CD14-positive monocyte (primary cell): ENCODE measurements at regions not wholly inside any gene's neighbourhood (a gene's known extent, or its start where the extent isn't known, plus 50 kb on each side); places are given as distances from the start of the nearest gene placed in this dataset.

Experiments used
- DNase-seq, 3 donors: peaks; one replicate each; pipeline ENCODE4 v3.0.0-alpha.2; 2011 to 2022
- H2AFZ ChIP-seq: 2 replicates; pipeline ENCODE4 v1.6.0; 2012; ENCODE audit warnings: mild to moderate bottlenecking, low read depth, low read length, inconsistent platforms; ENCODE audit not compliant: insufficient read depth, poor library complexity, severe bottlenecking
- H3K27ac ChIP-seq, 2 donors: 1 replicate in 1 of 2; 2 replicates in 1 of 2; pipeline ENCODE4 v1.5.1; 2012 to 2013; ENCODE audit warnings: low read length in 2 of 2, control low read depth in 1 of 2, inconsistent platforms in 1 of 2, low read depth in 1 of 2, mild to moderate bottlenecking in 1 of 2
- H3K27me3 ChIP-seq, 2 donors: one replicate each; pipeline versions ENCODE4 v1.6.0 to v1.6.1; 2011 to 2013; ENCODE audit warnings: low read length in 2 of 2; ENCODE audit not compliant: control insufficient read depth in 2 of 2, insufficient read depth in 2 of 2
- H3K36me3 ChIP-seq, 2 donors: replicated peaks in 1 of 2; 1 replicate in 1 of 2; 2 replicates in 1 of 2; pipeline versions ENCODE4 v1.5.1 to v1.6.1; 2012 to 2013; ENCODE audit warnings: low read length in 2 of 2, control low read depth in 1 of 2, inconsistent platforms in 1 of 2, mild to moderate bottlenecking in 1 of 2; ENCODE audit not compliant: insufficient read depth in 2 of 2, control insufficient read depth in 1 of 2
- H3K4me1 ChIP-seq, 2 donors: 1 replicate in 1 of 2; 2 replicates in 1 of 2; pipeline versions ENCODE4 v1.5.1 to v1.6.1; 2012 to 2013; ENCODE audit warnings: low read length in 2 of 2, control low read depth in 1 of 2, inconsistent platforms in 1 of 2, mild to moderate bottlenecking in 1 of 2, moderate library complexity in 1 of 2; ENCODE audit not compliant: insufficient read depth in 2 of 2, control insufficient read depth in 1 of 2
- H3K4me2 ChIP-seq: replicated peaks from 2 replicates; pipeline ENCODE3; 2012; ENCODE audit warnings: low read length, moderate library complexity, mild to moderate bottlenecking; ENCODE audit not compliant: poor library complexity, severe bottlenecking; ENCODE audit errors: extremely low read depth
- H3K4me3 ChIP-seq, 3 experiments: fragments of 200-600 bp in 1 of 3; sonication (generic) in 1 of 3; replicated peaks in 1 of 3; 1 replicate in 2 of 3; 2 replicates in 1 of 3; pipeline ENCODE4 v1.5.1; 2011 to 2013; ENCODE audit warnings: low read length in 3 of 3, mild to moderate bottlenecking in 3 of 3, control low read depth in 2 of 3, low read depth in 2 of 3, inconsistent platforms in 1 of 3, moderate library complexity in 1 of 3
- H3K79me2 ChIP-seq: 2 replicates; pipeline ENCODE4 v1.6.0; 2012; ENCODE audit warnings: mild to moderate bottlenecking, control low read depth, inconsistent platforms, low read length, moderate library complexity; ENCODE audit not compliant: insufficient read depth
- H3K9ac ChIP-seq: 2 replicates; pipeline ENCODE4 v1.6.0; 2017; ENCODE audit warnings: low read length, mild to moderate bottlenecking; ENCODE audit not compliant: insufficient read depth, poor library complexity, severe bottlenecking
- H3K9me3 ChIP-seq, 2 donors: replicated peaks in 1 of 2; 1 replicate in 1 of 2; 2 replicates in 1 of 2; pipeline versions ENCODE4 v1.5.1 to v1.6.1; 2012 to 2013; ENCODE audit warnings: low read length in 2 of 2, control low read depth in 1 of 2; ENCODE audit not compliant: control insufficient read depth in 1 of 2, insufficient read depth in 1 of 2
- H4K20me1 ChIP-seq: 2 replicates; pipeline ENCODE4 v1.6.0; 2012; ENCODE audit warnings: mild to moderate bottlenecking, low read length, control low read depth, moderate library complexity; ENCODE audit not compliant: insufficient read depth
- H3K27ac Mint-ChIP-seq, 7 donors: one replicate each; pipeline ENCODE4 v1.8.0; 2020; ENCODE audit warnings: mild to moderate bottlenecking in 7 of 7, mixed read lengths in 7 of 7, moderate library complexity in 6 of 7, inconsistent platforms in 2 of 7
- H3K27me3 Mint-ChIP-seq, 3 donors: one replicate each; pipeline ENCODE4 v1.8.0; 2021 to 2022; ENCODE audit warnings: low read depth in 3 of 3, mild to moderate bottlenecking in 3 of 3, mixed read lengths in 3 of 3, moderate library complexity in 3 of 3, inconsistent platforms in 1 of 3
- H3K36me3 Mint-ChIP-seq, 2 donors: one replicate each; pipeline ENCODE4 v1.8.0; 2020; ENCODE audit warnings: mixed read lengths in 2 of 2, inconsistent platforms in 1 of 2, mild to moderate bottlenecking in 1 of 2
- H3K4me1 Mint-ChIP-seq: one replicate; pipeline ENCODE4 v1.8.0; 2020; ENCODE audit warnings: mild to moderate bottlenecking, mixed read lengths
- H3K4me3 Mint-ChIP-seq, 2 donors: one replicate each; pipeline ENCODE4 v1.8.0; 2020; ENCODE audit warnings: mild to moderate bottlenecking in 2 of 2, mixed read lengths in 2 of 2, moderate library complexity in 1 of 2
- H3K9me3 Mint-ChIP-seq, 7 donors: one replicate each; pipeline ENCODE4 v1.8.0; 2020 to 2022; ENCODE audit warnings: mixed read lengths in 7 of 7, mild to moderate bottlenecking in 6 of 7, moderate library complexity in 6 of 7, inconsistent platforms in 2 of 7
- WGBS: methylation state at CpG from one replicate; pipeline ENCODE4 v1.1.5; 2013; ENCODE audit warnings: missing lambda C conversion rate; ENCODE audit not compliant: insufficient coverage; 5-methylcytosine and 5-hydroxymethylcytosine counted together
- intact Hi-C, 2 donors: fragments of 100-400 bp; cut with micrococcal nuclease; formaldehyde crosslinking; loops; one replicate each; pipeline versions ENCODE4 v1.15.0 to v1.15.1; 2023
- TF ChIP-seq, protein P1 (sequence below): fragments of 200-600 bp; IDR thresholded peaks from one replicate; pipeline ENCODE4 v1.8.0; 2022; ENCODE audit warnings: antibody characterized with exemption, mild to moderate bottlenecking

- Mint-ChIP-seq H3K27ac (peak overlapping the region in 6 of 7 donors; percentile 45 to 88 (median 79)), H3K36me3 (no peaks in the 10 kb centered on the region), H3K27me3 (peaks cover 2 to 11% (median 8%) of the 10 kb centered on the region in 3 donors), H3K9me3 (peaks cover 15 to 23% (median 21%) of the 10 kb centered on the region in 7 donors), H3K4me3 (no peak overlapping the region), H3K4me1 (peaks cover 19% of the 10 kb centered on the region)
- H3K79me2 ChIP-seq: no peaks in the 10 kb centered on the region
- intact Hi-C loops: loop anchor here in 1 of 2 donors (5.0 kb wide), 1 partner anchor 34 kb away; no protein-coding TSS in a partner anchor
- H4K20me1 ChIP-seq: no peaks in the 10 kb centered on the region
- no peak overlapping the region for H3K4me3 ChIP-seq
- H3K36me3 ChIP-seq: no peaks in the 10 kb centered on the region
- H2AFZ ChIP-seq: no peak overlapping the region
- H3K9me3 ChIP-seq: peaks cover 17% of the 10 kb centered on the region in 2 donors
- WGBS: 80% methylated on average over 1 of the region's 5 CpGs
- no peaks in the 10 kb centered on the region for H3K27me3 ChIP-seq
- TF ChIP-seq, protein P1, sequence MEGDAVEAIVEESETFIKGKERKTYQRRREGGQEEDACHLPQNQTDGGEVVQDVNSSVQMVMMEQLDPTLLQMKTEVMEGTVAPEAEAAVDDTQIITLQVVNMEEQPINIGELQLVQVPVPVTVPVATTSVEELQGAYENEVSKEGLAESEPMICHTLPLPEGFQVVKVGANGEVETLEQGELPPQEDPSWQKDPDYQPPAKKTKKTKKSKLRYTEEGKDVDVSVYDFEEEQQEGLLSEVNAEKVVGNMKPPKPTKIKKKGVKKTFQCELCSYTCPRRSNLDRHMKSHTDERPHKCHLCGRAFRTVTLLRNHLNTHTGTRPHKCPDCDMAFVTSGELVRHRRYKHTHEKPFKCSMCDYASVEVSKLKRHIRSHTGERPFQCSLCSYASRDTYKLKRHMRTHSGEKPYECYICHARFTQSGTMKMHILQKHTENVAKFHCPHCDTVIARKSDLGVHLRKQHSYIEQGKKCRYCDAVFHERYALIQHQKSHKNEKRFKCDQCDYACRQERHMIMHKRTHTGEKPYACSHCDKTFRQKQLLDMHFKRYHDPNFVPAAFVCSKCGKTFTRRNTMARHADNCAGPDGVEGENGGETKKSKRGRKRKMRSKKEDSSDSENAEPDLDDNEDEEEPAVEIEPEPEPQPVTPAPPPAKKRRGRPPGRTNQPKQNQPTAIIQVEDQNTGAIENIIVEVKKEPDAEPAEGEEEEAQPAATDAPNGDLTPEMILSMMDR: no peak
- peaks cover 12 to 17% of the 10 kb centered on the region in 2 donors for H3K4me1 ChIP-seq
- peak overlapping the region; percentile 6 for H3K9ac ChIP-seq
- DNase-seq: no peak
- no peak overlapping the region for H3K4me2 ChIP-seq
- H3K27ac ChIP-seq: peak overlapping the region in 1 of 2 donors; percentile 61
Measured at GRCh38 chr2:241985986-241986329, 116.4 kb downstream of the RTP5 start.

DNA sequence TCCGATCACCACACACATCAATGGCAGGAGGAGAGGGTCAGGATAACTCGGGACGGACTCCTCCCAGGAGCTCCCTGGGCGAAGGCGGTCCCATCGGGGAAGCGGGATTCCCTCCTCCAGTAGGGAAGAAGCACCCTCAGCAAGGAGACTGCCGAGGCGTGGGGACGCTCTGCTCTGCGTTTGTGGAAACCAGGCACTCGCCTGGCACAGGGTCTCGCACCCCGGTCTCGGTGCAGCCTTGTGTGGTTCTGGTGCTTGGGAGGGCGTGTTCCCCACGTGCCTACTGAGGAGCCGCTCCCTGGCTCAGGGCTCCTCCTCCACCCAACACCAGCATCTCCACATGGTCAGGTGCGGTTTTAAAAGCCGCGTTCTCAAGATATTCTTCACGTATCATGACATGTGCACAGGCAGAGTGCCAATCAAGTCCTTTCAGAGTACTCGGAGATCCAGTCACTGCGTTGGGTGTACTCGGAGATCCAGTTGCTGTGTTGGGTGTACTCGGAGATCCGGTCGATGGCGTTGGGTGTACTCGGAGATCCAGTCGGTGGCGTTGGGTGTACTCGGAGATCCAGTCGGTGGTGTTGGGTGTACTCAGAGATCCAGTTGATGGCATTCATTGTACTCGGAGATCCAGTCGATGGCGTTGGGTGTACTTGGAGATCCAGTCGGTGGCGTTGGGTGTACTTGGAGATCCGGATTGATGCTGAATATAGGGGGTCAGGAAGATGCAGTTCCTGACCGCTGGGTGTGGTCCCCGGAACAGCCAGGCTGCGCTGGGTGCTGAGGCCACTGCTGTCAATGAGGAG lies 117.5 kb downstream of the RTP5 start:
- peaks cover 17% of the 10 kb centered on the region in 2 donors for H3K9me3 ChIP-seq
- Mint-ChIP-seq H3K4me1 (peaks cover 19% of the 10 kb centered on the region), H3K36me3 (no peaks in the 10 kb centered on the region), H3K9me3 (peaks cover 15 to 23% (median 21%) of the 10 kb centered on the region in 7 donors), H3K27me3 (peaks cover 2 to 11% (median 8%) of the 10 kb centered on the region in 3 donors), H3K27ac (peak overlapping the region in 5 of 7 donors; percentile 5 to 31 (median 10)), H3K4me3 (no peak overlapping the region)
- H3K36me3 ChIP-seq: no peaks in the 10 kb centered on the region
- no peak for DNase-seq
- intact Hi-C loops: loop anchor here in 1 of 2 donors (5.0 kb wide), 1 partner anchor 35 kb away; no protein-coding TSS in a partner anchor
- H2AFZ ChIP-seq: no peak overlapping the region
- 85% methylated on average over 38 of the region's 43 CpGs for WGBS
- H3K4me3 ChIP-seq: no peak overlapping the region
- H3K4me2 ChIP-seq: no peak overlapping the region
- peaks cover 12 to 17% of the 10 kb centered on the region in 2 donors for H3K4me1 ChIP-seq
- no peak overlapping the region for H3K9ac ChIP-seq
- H3K79me2 ChIP-seq: no peaks in the 10 kb centered on the region
- no peaks in the 10 kb centered on the region for H4K20me1 ChIP-seq
- TF ChIP-seq, protein P1: no peak
- H3K27me3 ChIP-seq: no peaks in the 10 kb centered on the region
- no peak overlapping the region for H3K27ac ChIP-seq
